Activated CD4-positive, alpha-beta T cell treated with anti-CD3 and anti-CD28 coated beads for 48 hours (primary cell): ENCODE measurements at regions not wholly inside any gene's neighbourhood (a gene's known extent, or its start where the extent isn't known, plus 50 kb on each side); places are given as distances from the start of the nearest gene placed in this dataset.

ENCODE experiments used
- DNase-seq: peaks from one replicate; pipeline ENCODE4 v3.0.0-alpha.2; 2020

DNA sequence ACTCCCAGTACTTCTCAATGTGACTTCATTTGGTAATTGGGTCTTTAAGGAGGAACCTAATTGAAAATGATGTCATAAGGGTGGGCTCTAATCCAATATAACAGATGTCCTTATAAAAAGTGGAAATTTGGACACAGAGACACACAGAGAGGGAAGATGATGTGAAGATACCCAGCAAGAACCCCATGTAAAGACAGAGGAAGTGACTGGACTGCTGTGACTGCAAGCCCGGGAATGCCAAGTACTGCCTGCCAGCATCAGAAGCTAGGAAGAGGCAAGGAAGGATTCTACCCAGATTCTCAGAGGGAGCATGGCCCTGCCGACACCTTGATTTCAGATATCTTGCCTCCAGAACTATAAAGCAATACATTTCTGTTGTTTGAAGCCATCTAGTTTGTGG lies 239.3 kb downstream of the KCTD12 start:
- DNase-seq, result no peak

DNA sequence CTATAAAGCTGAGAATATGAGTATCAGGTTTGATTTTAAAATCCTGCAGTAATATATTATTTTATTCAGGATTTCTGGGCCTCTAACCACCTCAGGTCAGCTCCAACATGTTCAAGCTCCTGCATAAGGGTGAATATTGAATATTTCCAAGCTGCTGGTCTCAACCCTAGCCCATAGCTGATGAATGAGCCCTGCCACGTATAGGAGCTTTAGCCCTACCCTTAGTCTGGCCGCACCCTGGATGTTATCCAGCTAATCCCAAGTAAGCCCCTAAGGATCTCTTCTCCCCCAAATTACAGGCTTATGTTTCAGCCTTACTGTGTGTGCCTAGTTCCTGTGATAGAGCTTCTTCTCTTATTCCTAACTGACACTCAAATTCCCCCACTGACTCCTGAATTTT lies 240.6 kb downstream of the KCTD12 start:
- DNase-seq, result no peak

DNA sequence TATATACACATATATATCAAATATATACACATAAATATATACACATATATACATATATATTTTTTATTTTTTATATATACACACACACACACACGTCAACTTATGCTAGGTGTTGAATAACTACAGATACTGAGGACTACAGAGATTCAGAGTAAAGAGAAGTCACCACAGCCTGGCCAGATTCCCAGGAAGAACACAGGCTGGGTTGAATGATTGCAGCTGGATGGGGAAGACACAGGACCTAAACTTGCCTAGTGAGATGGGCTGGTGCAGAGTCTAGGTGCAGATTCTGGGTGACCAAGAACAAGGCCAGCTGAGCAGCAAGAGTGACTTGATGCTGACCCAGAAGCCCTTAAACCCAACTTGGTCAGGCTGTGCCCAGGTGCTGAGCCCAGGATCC lies 241.3 kb downstream of the KCTD12 start:
- no peak for DNase-seq

DNA sequence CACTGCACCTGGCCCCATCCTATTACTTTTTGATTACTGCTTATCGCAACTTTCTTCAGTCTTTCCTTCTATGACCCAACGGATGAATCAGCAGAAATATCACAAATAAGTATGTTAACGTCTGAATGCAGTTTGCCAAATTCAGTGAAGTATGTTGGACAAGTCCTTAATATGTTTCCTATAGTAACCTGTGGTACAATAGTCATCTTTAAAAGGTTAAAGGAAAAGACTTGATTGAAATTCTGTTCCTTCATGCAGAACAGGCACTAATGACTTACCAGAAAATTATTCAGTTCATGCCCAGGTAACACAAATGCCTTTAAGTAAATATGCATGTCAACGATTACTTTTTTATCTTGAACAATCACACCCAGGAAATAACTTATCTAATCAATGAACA lies 242.6 kb downstream of the KCTD12 start:
- no peak for DNase-seq

DNA sequence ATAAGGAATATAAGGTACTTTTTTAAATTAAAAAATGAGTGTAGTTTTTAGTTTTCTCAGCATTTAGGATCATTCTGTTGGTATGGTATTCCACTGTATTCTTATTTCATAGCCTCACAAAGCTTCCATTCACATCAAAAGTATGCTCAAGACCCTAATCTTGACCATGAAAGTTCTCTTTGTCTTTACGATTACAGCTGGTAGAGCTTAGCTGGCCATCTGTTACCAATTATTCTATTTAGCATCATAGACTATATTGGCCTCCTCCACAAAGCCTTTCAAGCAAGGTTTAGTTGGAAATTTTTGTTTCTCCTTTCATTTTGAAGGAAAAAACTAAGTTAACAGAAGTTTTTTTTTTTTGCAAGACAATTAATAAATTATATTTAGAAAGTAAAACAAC lies 245.1 kb downstream of the KCTD12 start:
- no peak for DNase-seq

DNA sequence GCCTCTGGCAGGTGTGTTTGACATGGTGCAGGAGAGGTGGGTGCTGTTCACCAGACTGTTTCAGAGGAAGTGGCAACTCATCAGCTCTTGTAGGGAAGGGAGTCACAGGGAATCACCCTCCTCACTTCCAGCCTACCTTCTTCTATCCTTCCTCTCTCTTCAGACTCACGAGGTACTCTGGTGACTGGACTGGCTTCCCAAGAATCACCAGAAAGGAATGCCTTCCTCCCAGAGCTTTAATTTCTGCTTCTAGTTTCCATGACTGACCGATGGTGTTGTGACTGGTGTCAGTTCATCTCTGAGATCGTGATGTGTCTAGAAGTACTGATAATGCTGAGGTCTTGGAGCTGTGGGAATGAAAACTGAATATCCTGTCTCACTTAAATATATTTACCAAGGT lies 247.3 kb downstream of the KCTD12 start:
- no peak for DNase-seq

DNA sequence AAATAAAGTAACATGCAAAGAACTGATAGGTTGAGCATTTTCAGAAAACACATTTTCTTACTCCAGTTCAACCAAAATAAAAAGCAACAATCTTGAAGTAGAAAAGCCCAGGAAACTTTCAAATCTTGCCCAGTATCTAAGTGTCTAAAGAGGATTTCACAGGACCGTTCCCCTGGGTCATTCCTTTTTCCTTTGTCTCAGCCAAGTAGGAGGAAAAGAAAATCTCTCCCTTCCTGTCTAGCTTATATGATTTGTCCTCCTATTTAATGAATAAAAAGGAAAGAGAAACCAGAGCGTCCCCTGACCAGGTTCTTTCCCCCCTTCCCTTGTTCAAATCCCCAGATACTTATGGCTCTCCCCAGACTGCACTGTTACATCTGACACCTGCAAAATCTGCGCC lies 248.0 kb downstream of the KCTD12 start:
- no peak for DNase-seq

DNA sequence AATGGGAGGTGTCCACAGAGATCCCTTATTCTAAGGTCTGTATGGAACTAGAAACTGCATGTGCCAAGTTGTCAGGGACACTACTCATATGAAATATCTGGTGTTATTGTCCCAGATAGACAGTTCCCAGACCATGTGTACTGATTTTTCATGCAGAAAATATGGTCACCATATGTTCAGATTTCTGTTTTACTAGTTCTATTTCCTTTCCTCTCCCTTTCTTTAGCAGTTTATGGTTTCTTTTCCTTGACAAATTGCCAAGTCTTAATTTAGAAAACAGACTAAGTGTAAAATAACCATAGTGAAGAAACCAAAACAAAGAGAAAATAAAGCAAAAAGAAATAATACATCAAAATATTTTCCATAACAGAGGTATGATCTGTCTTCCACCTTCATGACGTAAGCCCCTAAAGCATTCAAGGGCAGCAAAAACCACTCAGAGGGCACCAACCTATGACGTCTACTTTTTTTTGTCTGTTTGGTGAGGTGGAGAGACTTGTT lies 248.5 kb downstream of the KCTD12 start:
- no peak for DNase-seq

DNA sequence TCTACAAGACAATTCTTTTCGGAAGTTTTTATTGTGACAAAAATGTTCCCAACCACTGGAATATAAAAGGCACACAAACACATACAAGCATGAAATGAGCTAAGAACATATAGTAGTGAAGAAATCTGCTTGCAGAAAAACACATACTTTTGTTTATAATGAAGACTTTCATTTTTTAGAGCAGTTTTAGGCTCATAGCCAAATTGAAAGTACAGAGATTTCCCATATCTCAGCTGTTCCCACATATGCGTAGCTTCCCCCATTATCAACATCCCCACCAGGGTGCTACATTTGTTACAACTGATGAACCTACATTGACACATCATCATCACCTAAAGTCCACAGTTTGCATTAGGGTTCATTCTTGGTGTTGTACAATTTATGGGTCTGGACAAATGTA lies 249.4 kb downstream of the KCTD12 start:
- DNase-seq, result no peak

DNA sequence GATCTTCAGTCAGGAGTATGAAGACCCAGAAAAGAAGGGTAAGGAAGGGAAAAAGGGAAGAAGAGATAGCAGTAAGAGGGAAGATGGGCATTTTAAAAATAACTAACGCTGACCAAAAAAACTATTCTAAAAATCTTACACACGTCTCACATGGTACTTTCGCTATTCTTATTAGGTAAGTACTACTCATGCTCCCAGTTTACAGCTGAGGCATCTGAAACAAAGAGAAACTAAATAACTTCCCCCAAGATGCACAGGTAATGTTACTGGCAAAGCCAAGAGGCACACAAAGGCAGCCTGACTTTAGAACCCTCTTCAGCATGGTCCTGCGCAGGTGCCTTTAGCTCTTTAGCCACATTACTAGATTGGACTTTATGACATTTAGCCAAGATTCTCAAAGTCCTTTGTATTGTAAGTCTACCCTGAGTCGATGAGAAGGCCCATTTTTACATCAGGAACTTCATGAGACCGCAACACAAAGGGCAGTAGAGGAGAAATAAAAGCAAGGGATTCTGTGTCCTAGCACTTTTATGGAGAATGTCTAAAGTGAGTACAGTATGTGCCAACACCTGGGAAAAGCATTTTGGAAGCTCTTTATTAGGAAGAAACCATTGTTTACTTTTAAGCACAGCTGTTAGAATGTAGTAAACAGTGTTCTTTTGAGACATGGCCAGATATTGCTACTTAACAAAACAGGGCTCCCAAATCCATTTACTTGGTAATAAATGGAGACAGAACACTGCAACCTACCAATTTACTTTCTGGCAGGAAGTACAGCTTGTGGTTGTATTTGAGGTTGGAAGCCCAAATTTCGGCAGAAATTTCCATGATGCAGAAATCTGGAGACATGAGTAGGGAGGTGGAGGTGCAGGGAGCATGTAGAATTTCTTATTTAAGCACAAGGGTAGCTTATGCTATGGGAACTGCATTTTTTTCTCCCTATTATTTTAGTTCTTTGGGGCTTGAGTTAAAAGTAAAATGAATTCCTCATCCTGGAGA lies 250.7 kb downstream of the KCTD12 start:
- no peak for DNase-seq

DNA sequence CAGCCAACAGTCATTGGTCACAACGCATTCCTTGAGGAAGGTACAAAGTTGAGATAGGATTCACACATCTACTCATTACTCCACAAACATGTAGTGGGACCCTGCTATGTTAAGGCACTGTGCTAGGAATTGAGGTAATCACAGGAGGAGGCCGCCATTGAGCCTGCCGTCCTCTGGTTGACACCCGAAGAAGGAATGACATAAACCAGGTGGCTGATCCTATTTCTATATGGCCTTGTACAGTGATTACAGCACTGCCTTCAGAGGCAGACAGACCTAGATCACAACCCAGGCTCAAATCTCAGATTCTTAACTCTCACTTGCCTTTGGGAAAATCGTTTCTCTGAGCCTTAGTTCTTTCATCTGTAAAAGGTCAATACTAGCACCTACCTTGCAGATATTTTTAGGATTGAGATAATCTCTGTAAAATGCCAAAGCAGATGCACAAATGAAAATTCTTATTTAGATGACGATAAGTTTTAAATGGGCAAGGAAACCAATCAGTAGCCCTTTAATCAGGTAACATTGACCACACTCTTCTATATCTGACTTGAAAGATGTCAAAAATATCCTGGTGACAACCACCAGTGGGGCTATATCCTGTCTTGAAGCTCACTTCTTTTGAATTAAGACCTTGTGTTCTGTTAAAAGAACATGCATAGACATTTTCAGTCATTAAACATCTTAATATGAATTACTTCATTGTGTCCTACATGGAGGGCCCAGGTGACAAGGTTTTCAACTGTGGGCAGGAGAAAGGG lies 251.6 kb downstream of the KCTD12 start:
- no peak for DNase-seq

DNA sequence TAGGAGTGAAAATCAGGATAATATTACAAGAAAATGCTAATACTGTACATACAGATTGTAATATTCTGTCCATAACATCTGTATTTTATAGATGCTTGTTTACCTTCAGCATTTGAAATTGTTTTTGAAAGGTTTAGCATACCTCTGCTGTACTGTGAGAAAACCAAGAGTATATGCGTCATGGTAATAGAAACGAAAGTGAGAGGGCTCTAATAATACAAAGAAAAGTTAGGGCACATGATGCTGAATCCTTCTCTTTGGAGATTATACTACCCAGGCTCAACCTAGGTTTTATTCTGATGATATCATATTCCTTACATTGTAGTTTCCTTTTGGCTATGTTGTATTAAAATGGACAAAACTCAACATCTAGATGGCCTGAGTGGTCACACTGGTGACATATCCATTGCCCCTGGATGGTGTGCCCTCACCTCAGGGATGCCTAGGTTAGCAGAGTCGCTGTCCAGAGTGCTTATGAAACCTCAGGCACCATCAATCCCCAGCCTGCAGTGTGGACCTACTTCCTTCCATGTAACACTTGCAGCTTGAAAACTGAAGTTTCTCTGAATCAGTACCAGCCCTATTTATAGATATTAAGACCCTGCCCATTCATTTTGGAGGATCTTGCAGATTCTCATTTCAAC lies 253.7 kb downstream of the KCTD12 start:
- DNase-seq, result no peak

DNA sequence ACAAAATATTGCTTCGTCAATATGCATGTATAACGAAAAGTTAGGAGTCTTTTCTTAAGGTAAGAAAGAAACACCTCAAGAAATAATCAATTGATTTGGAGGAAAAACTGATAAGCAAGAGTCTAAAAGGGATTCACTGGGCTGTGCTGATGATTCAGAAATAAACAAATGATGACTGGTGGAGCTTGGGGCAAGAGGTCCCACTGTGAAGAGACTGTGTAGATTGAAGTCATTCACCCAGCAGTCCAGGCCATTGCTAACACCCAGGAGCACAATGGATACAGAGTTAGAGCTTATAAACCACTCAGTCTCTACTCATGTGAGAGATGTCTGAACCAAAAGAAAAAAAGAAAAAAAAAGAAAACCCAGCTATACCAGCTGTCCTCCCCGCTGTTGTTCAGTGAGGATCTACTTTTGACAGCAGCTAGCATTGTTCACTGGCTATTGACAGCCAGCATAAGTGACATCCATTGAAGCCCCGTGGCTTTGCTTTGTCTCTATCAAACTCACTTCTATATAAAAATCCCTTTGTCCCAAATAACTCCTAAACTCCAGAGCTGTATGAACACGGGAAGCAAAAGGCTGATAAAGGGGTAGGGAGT lies 255.5 kb downstream of the KCTD12 start:
- no peak for DNase-seq

DNA sequence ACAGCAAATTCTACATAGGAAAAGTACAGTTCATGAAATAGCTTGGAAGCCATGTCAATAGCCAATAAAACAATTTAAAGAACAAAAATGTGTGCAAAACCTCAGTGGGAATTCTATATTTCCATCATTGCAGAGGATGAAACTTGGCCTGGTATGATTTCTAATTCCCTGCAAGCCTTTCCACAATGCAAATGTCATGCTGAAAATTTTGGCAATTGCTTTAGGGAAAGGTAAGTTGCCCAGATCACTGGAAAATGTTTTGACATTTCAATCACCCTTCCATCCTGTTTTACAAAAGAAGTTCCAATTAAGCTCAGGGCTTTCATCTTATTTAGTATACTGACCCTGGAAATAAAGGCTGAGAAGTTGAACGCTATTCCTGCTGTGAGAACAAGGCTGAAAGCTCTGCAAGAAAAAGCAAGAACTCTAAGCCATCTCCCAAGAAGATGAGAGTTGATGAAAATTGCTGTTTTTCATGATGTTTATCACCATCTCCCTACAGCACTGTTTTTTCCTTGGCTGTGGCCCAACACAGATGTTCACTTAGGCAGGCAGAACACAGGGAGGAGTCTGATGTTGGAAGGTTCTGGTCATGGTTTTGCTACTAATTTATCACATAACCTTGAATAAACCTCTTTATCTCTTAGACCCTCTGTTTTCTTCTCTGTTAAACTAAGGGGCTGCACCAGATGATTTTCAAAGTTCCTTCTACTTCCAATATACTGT lies 263.7 kb downstream of the KCTD12 start:
- DNase-seq, result no peak

DNA sequence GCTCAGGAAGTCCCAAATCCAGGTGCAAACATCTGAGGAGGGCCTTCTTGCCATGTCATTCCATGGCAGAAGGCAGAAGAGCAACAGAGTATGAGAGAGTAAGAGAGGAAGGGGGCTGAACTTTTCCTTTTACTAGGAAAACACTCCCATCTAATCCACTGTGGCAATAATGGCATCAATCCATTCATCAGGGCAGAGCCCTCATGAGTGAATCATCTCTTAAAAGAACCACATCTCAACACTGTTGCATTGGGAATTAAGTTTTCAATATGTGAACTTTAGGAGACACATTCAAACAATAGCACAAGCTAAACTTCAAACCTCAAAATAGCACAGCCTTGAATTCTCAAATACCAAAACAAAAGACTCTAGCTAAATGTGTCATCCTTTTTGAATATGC lies 264.5 kb downstream of the KCTD12 start:
- DNase-seq, result no peak

DNA sequence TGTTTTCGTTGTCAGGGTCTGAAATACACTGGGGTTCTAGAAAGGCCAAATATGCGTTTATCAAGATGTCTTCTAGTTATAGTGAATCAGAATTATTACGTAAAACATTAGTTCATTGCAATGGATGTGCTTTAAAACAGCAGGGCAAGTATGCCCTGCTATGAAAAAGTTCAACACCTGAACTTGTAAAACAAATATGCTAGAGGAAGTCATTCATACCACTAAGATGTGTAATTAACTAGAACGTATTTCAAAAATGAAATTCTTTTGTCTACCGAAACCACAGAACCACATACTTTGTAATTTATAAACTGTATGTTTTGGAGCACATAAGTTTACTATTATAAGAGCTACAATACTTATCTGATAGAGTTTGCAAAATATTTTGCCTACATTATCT lies 266.2 kb downstream of the KCTD12 start:
- DNase-seq, result no peak

DNA sequence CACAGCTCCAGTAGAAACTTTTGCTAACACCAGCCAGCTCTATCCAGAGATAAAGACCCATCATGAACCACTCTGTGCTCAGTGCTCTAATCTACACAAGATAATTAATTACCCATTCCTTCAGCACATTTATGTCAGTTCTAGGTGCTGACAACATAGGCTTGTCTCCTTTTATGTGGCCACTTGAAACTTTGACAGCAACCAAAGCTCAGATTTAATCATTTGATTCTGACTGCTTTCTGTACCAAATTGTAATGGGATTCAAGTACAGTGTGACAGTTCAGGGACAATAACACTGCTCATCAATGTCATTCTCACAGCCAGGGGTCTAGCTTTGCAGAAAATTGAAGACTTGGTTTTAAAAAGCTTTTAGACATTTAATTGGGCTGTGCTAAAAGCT lies 266.6 kb downstream of the KCTD12 start:
- no peak for DNase-seq

DNA sequence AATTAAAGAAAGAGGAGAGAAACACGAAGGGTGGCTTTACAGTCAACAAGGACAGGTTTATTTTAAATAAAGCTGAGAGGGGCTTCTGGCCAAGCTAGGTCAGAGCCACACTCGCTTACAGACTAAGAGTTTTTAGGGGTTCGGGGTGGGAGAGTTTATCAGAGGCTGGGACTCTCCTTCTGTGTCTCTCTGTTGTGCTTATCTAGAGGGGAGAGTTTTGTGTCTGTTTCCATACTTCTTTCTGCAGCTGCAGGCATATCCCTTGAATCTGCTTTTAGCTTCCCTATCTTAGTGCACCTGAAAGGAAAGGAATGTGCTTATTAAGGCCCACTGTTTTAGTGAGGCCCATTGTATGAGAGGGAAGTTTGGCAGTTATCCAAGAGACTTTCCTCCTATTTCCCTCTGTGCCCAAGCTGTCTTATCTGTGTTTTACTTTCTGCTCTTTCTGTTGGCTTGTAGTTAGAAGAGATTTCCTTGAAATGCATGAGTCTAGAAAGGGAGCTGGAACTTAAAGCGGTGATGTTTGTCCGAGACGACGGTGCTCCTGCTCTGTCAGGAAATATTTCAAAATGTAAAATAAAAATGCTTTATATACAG lies 275.3 kb downstream of the KCTD12 start:
- no peak for DNase-seq

DNA sequence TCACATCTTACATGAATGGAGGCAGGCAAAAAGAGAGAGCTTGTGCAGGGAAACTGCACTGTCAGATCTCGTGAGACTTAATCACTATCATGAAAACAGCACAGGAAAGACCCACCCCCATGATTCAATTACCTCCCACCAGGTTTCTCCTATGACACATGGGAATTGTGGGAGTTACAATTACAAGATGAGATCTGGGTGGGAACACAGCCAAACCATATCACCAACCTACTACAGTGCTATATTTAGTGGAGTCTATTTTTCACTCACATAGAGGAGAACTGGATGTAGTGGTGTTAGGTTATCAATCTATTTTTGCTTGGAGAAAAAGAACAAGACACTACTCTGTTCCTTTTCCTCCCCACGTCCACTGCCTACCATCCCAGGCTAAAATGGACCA lies 276.6 kb downstream of the KCTD12 start:
- no peak for DNase-seq

DNA sequence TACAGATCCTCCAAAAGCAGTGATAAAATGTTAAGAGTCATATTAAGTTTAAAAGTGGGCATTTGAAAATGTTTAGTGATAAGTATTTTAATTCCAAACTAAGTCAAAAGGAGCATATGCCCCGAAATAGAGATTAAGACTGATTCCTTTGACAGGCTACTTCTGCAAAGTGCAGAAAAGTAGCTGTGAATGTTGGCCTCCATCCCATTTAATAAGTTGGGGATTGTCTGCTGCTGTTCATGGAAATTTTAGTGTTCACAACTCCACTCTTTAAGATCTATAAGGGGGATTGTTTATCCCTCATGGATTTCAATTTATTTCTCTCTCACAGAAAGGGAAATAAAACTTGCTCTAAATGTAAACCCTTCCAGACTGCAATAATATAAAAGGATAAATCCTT lies 278.3 kb downstream of the KCTD12 start:
- DNase-seq, result no peak

DNA sequence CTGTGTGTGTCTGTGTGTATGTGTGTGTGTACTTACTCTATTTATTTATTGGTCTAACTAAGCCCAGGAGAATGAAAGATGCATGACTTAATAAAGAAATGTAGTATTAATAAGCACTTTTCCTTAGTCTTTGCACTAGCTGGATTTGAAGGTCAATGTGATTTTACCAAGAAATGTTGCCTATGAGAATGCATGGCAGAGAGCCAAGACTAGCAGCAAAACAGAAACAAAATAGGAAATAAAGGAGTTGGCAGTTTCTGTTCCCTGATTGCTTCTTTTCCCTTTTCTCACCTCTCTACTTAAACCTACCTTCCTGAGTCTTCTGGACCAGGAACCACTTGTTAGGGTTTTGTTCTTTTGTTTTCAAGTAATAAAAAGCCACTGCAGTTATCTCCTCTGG lies 286.1 kb downstream of the KCTD12 start:
- no peak for DNase-seq

DNA sequence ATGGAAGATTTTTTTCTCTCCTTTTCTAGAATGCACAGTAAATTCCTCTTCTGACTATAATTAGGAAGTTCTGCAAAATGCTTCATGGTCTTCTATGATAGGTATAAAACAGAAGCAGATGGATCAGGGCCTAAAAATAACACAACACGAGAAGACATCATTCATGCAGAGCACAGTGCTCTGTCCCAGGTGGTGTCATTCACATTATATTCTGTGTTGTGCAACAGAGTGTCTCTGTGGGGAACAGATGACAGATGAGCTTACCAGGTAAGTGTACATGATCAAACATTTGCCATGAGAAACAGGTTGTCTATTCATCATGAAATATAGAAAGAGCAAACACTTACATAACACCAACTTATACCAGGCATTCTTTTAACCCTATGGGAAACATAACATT lies 288.3 kb downstream of the KCTD12 start:
- no peak for DNase-seq
